Esophagus muscularis mucosa (tissue), 4 donors: ENCODE measurements at regions not wholly inside any gene's neighbourhood (a gene's known extent, or its start where the extent isn't known, plus 50 kb on each side); places are given as distances from the start of the nearest gene placed in this dataset.

Experiments
- DNase-seq: peaks from one replicate; pipeline ENCODE4 v3.0.0-alpha.2; 2017; ENCODE audit errors: extremely low spot score
- H3K27ac ChIP-seq, 4 donors: fragments of 200-600 bp; sonication (generic); replicated peaks in 1 of 4; 1 replicate in 3 of 4; 2 replicates in 1 of 4; pipeline ENCODE4 v1.5.1; 2016 to 2019; ENCODE audit warnings: mild to moderate bottlenecking in 1 of 4
- H3K27me3 ChIP-seq, 4 donors: fragments of 200-600 bp; sonication (generic); one replicate each; pipeline versions ENCODE4 v1.5.1 to v1.6.0; 2016 to 2019
- H3K36me3 ChIP-seq, 4 donors: fragments of 200-600 bp; sonication (generic); one replicate each; pipeline ENCODE4 v1.5.1; 2016 to 2019
- H3K4me1 ChIP-seq, 4 donors: fragments of 200-600 bp; sonication (generic); one replicate each; pipeline ENCODE4 v1.5.1; 2016 to 2019
- H3K4me3 ChIP-seq, 4 donors: fragments of 200-600 bp; sonication (generic); 1 replicate in 2 of 4; 2 replicates in 2 of 4; pipeline ENCODE4 v1.5.1; 2016 to 2019; ENCODE audit warnings: mild to moderate bottlenecking in 4 of 4, moderate library complexity in 1 of 4
- H3K9me3 ChIP-seq, 4 donors: fragments of 200-600 bp; sonication (generic); 1 replicate in 3 of 4; 2 replicates in 1 of 4; pipeline ENCODE4 v1.5.1; 2016 to 2019
- EP300 ChIP-seq: sonication (generic); formaldehyde crosslinking; IDR thresholded peaks from one replicate; pipeline ENCODE4 v1.6.1; 2017; ENCODE audit warnings: antibody characterized with exemption
- POLR2A ChIP-seq: fragments of 450-650 bp; IDR thresholded peaks from one replicate; pipeline ENCODE4 v1.6.1; 2017; ENCODE audit warnings: antibody characterized with exemption, moderate library complexity, mild to moderate bottlenecking, low read depth
- POLR2AphosphoS5 ChIP-seq, 2 donors: sonication (generic); formaldehyde crosslinking; IDR thresholded peaks; one replicate each; pipeline ENCODE4 v1.6.1; 2017; ENCODE audit warnings: antibody characterized with exemption in 2 of 2
- WGBS: methylation state at CpG from one replicate; pipeline ENCODE4 v1.1.5; 2018; 5-methylcytosine and 5-hydroxymethylcytosine counted together
- intact Hi-C: fragments of 100-400 bp; cut with DNase I; formaldehyde crosslinking; loops from one replicate; pipeline ENCODE4 v1.15.1; 2023
- TF ChIP-seq, protein P1 (sequence below), 3 experiments: fragments of 200-600 bp in 2 of 3; fragments of 450-650 bp in 1 of 3; sonication (generic) in 2 of 3; IDR thresholded peaks; one replicate each; pipeline ENCODE4 v1.5.1; 2017 to 2019; ENCODE audit warnings: antibody characterized with exemption in 3 of 3, mild to moderate bottlenecking in 2 of 3, moderate library complexity in 1 of 3

DNA sequence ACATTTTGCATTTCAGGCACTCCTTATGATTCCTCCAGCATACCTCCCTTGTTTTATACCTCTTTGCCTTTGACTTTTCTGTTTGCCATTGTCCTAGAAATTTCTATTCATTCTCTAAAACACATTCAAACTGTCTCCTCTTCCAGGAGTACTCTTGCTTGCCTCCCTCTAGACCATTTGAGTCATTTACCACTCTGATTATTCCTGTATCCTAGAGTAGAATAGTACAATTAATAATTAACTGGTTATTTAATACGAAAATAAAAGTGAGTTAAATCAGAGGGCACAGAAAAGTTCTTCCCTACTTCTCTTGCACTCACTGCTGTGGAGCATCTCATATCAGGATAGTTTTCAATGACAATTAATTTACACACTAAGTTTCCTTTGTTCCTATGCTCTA, 290.2 kb upstream of the RORA start:
- intact Hi-C loops, result no loop called here
- H3K36me3 ChIP-seq, result no peaks in the 10 kb centered on the region
- no peaks in the 10 kb centered on the region for H3K27me3 ChIP-seq
- H3K9me3 ChIP-seq, result no peaks in the 10 kb centered on the region
- H3K4me1 ChIP-seq, result no peaks in the 10 kb centered on the region
- no peak overlapping the region for H3K4me3 ChIP-seq
- TF ChIP-seq POLR2AphosphoS5 (IDR thresholded peaks at IDR 0.05) (no peak), EP300 (no peak), POLR2A (no peak)
- TF ChIP-seq, protein P1, sequence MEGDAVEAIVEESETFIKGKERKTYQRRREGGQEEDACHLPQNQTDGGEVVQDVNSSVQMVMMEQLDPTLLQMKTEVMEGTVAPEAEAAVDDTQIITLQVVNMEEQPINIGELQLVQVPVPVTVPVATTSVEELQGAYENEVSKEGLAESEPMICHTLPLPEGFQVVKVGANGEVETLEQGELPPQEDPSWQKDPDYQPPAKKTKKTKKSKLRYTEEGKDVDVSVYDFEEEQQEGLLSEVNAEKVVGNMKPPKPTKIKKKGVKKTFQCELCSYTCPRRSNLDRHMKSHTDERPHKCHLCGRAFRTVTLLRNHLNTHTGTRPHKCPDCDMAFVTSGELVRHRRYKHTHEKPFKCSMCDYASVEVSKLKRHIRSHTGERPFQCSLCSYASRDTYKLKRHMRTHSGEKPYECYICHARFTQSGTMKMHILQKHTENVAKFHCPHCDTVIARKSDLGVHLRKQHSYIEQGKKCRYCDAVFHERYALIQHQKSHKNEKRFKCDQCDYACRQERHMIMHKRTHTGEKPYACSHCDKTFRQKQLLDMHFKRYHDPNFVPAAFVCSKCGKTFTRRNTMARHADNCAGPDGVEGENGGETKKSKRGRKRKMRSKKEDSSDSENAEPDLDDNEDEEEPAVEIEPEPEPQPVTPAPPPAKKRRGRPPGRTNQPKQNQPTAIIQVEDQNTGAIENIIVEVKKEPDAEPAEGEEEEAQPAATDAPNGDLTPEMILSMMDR (IDR thresholded peaks at IDR 0.05), result no peak
- H3K27ac ChIP-seq, result no peak overlapping the region
- no peak for DNase-seq
- 100% methylated on average over 1 of the region's 1 CpG for WGBS

DNA sequence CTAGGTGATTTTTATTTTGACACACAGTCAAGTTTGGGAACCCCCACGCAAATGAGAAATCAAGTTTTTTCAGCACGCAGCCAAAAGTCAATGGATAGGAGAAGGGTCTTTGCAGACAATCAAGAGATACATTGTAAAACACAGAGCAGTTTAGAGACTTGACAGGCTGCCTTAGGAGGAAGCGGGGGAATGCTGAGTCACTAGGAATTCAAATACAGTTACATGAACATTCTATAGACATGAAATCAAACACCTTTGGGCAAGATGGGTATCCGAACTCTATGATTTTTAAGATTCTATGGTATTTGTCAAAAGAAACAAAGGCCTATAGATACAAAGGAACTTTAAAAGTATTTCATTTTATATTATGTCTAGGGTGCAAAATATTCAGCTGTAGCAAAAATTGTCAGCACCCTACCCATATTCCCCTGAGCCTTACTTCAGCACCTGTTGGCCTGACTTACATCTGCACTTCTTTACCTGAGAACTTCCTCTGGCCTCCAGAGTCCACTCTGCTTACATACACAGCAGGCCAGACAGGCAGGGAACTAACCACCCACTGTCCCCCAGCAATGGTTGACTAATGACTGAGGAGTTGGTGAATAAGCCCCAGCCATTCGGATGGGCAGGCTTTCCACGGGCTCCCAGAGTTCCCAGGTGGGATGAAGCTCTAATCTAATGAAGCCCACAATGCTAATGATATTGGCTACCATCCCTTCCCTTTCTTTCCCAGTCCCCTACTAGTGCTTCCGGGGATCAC, 289.3 kb upstream of the RORA start:
- Histone ChIP-seq H3K9me3 (no peaks in the 10 kb centered on the region), H3K4me3 (no peak overlapping the region), H3K27me3 (no peaks in the 10 kb centered on the region), H3K36me3 (no peaks in the 10 kb centered on the region), H3K4me1 (no peaks in the 10 kb centered on the region), H3K27ac (no peak overlapping the region)
- 82% methylated on average over 7 of the region's 7 CpGs for WGBS
- no peak for DNase-seq
- TF ChIP-seq POLR2A, result no peak
- TF ChIP-seq POLR2AphosphoS5 (IDR thresholded peaks at IDR 0.05), result no peak
- TF ChIP-seq, protein P1 (IDR thresholded peaks at IDR 0.05), result no peak
- no peak for TF ChIP-seq EP300
- intact Hi-C loops, result no loop called here

DNA sequence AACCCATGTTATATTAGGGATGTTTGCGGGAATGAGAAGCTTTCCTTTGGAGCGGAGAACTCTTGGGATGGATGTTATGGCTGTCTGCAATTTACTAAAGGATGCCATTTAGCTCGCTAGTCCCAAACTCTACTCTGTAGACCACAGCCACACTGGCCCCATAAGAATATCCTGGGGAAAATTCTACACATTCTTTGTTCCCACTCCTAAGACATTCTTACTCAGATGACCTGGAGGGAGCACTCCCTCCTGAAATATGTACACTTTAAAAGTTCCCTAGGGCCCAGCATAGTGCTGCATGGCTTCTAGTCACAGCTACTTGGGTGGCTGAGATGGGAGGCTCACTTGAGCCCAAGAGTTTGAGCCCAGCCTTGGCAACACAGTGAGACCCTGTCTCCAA, 288.7 kb upstream of the RORA start:
- H3K4me3 ChIP-seq, result no peak overlapping the region
- WGBS, result 90% methylated on average over 3 of the region's 3 CpGs
- no peak for DNase-seq
- no peak for TF ChIP-seq EP300
- no peak for TF ChIP-seq POLR2AphosphoS5 (IDR thresholded peaks at IDR 0.05)
- TF ChIP-seq POLR2A, result no peak
- TF ChIP-seq, protein P1 (IDR thresholded peaks at IDR 0.05), result no peak
- no peaks in the 10 kb centered on the region for H3K9me3 ChIP-seq
- no peak overlapping the region for H3K27ac ChIP-seq
- no peaks in the 10 kb centered on the region for H3K4me1 ChIP-seq
- intact Hi-C loops, result no loop called here
- no peaks in the 10 kb centered on the region for H3K27me3 ChIP-seq
- no peaks in the 10 kb centered on the region for H3K36me3 ChIP-seq

DNA sequence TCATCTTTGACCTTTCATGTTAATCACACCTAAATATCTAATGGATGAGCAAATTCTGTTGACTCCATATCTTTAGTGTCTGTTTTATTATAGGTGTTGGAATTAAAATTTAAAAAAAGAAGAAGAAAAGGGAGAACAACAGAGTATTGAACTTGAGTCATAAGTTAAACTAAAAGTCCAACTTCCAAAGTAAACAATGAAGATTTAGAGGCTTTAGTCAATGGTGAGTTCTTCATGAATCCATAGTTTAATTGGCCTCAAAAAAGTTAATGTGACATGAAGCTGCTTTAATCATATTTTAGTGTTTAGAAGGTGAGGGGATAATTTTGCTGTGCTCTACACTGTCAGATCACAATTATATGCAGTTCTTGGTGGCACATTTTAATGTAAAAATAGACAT, 288.2 kb upstream of the RORA start:
- intact Hi-C loops, result no loop called here
- TF ChIP-seq EP300, result no peak
- no peak for TF ChIP-seq POLR2AphosphoS5 (IDR thresholded peaks at IDR 0.05)
- TF ChIP-seq, protein P1 (IDR thresholded peaks at IDR 0.05), result no peak
- TF ChIP-seq POLR2A, result no peak

DNA sequence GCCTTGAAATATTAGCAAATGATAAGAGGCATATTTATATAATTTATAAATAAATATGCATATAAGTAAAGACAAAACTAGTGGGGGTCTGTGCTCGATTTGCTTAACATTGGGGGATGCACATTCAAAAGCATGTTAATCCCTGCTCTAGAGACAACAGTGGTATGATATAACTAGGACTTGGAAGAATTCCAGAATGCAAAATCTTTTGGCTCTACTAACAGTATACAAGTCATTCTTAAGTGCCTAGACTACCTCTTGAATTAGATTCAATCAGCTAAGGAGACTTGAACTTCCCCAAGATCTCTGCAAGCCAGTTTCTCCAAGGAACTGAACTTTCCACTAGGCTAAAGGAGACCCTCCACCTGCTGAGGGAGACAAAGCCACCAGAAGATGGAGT, 282.7 kb upstream of the RORA start:
- intact Hi-C loops, result no loop called here
- Histone ChIP-seq H3K9me3 (no peaks in the 10 kb centered on the region), H3K4me1 (no peaks in the 10 kb centered on the region), H3K36me3 (no peaks in the 10 kb centered on the region), H3K27me3 (peaks cover 0 to 4% (median 0%) of the 10 kb centered on the region in 4 donors), H3K4me3 (no peak overlapping the region), H3K27ac (no peak overlapping the region)
- WGBS, result 45% methylated on average over 1 of the region's 1 CpG
- DNase-seq, result no peak
- TF ChIP-seq EP300, result no peak
- no peak for TF ChIP-seq POLR2AphosphoS5 (IDR thresholded peaks at IDR 0.05)
- TF ChIP-seq, protein P1 (IDR thresholded peaks at IDR 0.05), result no peak
- no peak for TF ChIP-seq POLR2A

More for the DNA sequence above, 288.2 kb upstream of the RORA start:
- DNase-seq, result no peak
- Histone ChIP-seq H3K4me3 (no peak overlapping the region), H3K36me3 (no peaks in the 10 kb centered on the region), H3K27ac (no peak overlapping the region), H3K4me1 (no peaks in the 10 kb centered on the region), H3K9me3 (no peaks in the 10 kb centered on the region), H3K27me3 (no peaks in the 10 kb centered on the region)
